Activated T-cell treated with anti-CD3 and anti-CD28 coated beads, Interleukin-2, amount 50 U/mL, for 72 hours (primary cell): ENCODE measurements at regions not wholly inside any gene's neighbourhood (a gene's known extent, or its start where the extent isn't known, plus 50 kb on each side); places are given as distances from the start of the nearest gene placed in this dataset.
"Not testable (repeated sequence)": the region's sequence is repeated elsewhere in the genome, so short reads cannot be mapped to it uniquely, and the experiment has no call there.

ENCODE experiments used
- ATAC-seq, 2 donors: fragments of 150-1000 bp; cut with Tn5 transposase; replicated peaks in 1 of 2; 2 replicates each; pipeline ENCODE4 v1.10.0; 2021; ENCODE audit warnings: moderate library complexity in 2 of 2, mild to moderate bottlenecking in 1 of 2
- DNase-seq, 2 donors: peaks; one replicate each; pipeline ENCODE4 v3.0.0; 2021 to 2022; ENCODE audit warnings: mixed read lengths in 1 of 2
- H3K27ac Mint-ChIP-seq: one replicate; pipeline ENCODE4 v1.8.0; 2022; ENCODE audit warnings: mild to moderate bottlenecking, moderate library complexity, mixed read lengths
- H3K27me3 Mint-ChIP-seq: one replicate; pipeline ENCODE4 v1.8.0; 2022; ENCODE audit warnings: low read depth, mixed read lengths
- H3K36me3 Mint-ChIP-seq, 2 donors: one replicate each; pipeline ENCODE4 v1.8.0; 2022; ENCODE audit warnings: mixed read lengths in 2 of 2, mild to moderate bottlenecking in 1 of 2; ENCODE audit not compliant: insufficient read depth in 2 of 2
- H3K4me1 Mint-ChIP-seq: one replicate; pipeline ENCODE4 v1.8.0; 2022; ENCODE audit warnings: low read depth, mixed read lengths
- H3K4me3 Mint-ChIP-seq, 2 donors: one replicate each; pipeline ENCODE4 v1.8.0; 2022; ENCODE audit warnings: mild to moderate bottlenecking in 2 of 2, mixed read lengths in 2 of 2, moderate library complexity in 2 of 2
- H3K9me3 Mint-ChIP-seq, 2 donors: one replicate each; pipeline ENCODE4 v1.8.0; 2022; ENCODE audit warnings: mixed read lengths in 2 of 2

DNA sequence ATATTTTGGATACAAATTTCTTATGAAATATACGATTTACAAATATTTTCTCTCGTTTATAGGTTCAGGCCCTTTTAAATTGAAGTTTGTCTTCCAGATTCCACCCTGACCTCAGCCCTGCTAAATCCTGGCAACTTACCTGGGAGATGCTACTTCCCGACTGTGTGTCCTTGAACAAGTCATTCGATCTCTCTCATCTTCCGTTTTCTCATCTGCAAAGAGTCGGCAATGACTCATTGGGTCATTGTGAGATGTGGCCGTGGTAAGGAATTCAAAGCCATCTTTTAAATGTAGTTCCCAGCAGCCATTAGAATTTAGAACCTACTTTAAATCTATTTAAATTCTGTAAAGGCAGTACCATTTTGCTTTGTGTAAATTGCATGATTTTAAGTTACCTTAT, 72.5 kb downstream of the LHX2 start:
- peaks cover 3 to 8% of the 10 kb centered on the region in 2 donors for H3K9me3 Mint-ChIP-seq
- peaks cover 21% of the 10 kb centered on the region for H3K27me3 Mint-ChIP-seq
- no peak overlapping the region for H3K27ac Mint-ChIP-seq
- no peak overlapping the region for H3K4me3 Mint-ChIP-seq
- peaks cover 6 to 7% of the 10 kb centered on the region in 2 donors for H3K36me3 Mint-ChIP-seq
- H3K4me1 Mint-ChIP-seq, result no peaks in the 10 kb centered on the region
- DNase-seq (no peak), ATAC-seq (no peak)

DNA sequence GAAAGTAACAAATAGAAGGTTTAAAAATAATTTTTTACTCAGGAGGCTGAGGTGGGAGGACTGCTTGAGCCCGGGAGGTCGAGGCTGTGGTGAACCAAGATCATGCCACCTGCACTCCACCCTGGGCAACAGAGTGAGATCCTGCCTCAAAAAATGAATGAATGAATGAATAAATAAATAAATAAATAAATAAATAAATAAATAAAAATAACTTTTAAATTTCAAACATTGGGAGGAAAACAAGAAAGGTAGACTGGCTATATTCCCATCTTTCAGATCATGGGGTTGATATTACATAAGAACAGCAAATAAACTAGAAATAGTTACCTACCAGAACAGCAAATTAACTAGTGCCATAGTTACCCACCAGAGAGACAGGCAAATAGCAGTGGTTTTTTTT, 75.7 kb downstream of the LHX2 start:
- H3K27me3 Mint-ChIP-seq, result peaks cover 27% of the 10 kb centered on the region
- DNase-seq (no peak), ATAC-seq (no peak)
- no peaks in the 10 kb centered on the region for H3K4me1 Mint-ChIP-seq
- peaks cover 5 to 8% of the 10 kb centered on the region in 2 donors for H3K9me3 Mint-ChIP-seq
- no peak overlapping the region for H3K27ac Mint-ChIP-seq
- H3K36me3 Mint-ChIP-seq, result peaks cover 6 to 9% of the 10 kb centered on the region in 2 donors
- H3K4me3 Mint-ChIP-seq, result no peak overlapping the region

DNA sequence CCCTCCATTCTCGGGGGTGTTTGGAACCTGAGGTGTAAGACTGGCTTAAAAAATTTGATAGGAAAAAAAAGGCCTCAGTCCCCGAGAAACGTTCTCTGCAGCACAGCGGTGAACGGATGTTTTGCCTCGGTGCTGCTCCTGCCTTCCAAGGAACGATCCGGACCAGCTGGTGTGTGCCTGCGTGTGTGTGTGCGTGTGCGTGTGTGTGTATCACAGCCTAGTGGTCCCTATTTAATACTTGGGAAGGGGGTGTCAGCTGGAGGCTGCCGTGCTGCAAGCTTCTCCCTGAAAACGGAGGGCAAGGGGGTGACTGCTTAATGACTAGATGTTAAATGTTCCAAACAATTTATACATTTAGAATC, 76.9 kb downstream of the LHX2 start:
- ATAC-seq (no peak), DNase-seq (no peak)
- peaks cover 8% of the 10 kb centered on the region in 2 donors for H3K9me3 Mint-ChIP-seq
- peaks cover 6 to 9% of the 10 kb centered on the region in 2 donors for H3K36me3 Mint-ChIP-seq
- H3K4me1 Mint-ChIP-seq, result no peaks in the 10 kb centered on the region
- H3K27me3 Mint-ChIP-seq, result peaks cover 27% of the 10 kb centered on the region
- no peak overlapping the region for H3K4me3 Mint-ChIP-seq
- no peak overlapping the region for H3K27ac Mint-ChIP-seq

DNA sequence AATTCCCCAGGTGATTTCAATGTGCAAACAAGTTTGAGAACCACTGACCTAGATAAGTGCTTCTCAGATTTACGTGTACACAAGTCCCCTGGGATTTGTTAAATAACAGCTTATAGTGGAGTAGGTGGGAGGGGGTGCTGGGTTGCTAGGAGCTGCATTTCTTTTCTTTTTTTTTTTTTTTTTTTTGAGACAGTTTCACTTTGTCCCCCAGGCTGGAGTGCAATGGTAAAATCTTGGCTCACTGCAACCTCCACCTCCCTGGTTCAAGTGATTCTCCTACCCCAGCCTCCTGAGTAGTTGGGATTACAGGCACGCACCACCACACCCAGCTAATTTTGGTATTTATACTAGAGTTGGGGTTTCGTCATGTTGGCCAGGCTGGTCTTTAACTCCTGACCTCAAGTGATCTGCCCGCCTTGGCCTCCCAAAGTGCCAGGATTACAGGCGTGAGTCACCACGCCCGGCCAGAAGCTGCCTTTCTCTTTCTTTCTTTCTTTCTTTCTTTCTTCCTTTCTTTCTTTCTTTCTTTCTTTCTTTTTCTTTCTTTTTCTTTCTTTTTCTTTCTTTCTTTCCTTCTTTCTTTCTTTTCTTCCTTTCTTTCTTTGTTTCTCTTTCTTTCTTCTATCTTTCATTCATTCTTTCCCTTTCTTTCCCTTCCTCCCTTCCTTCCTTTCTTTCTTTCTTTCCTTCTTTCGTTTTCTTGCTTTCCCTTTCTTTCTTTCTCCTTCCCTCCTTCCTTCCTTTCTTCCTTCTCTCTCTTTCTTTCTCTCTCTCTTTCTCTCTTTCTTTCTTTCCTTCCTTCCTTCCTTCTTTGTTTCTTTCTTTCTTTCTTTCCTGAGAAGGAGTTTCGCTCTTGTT, 78.3 kb downstream of the LHX2 start:
- H3K9me3 Mint-ChIP-seq, H3K36me3 Mint-ChIP-seq, H3K4me1 Mint-ChIP-seq: not testable (repeated sequence)

DNA sequence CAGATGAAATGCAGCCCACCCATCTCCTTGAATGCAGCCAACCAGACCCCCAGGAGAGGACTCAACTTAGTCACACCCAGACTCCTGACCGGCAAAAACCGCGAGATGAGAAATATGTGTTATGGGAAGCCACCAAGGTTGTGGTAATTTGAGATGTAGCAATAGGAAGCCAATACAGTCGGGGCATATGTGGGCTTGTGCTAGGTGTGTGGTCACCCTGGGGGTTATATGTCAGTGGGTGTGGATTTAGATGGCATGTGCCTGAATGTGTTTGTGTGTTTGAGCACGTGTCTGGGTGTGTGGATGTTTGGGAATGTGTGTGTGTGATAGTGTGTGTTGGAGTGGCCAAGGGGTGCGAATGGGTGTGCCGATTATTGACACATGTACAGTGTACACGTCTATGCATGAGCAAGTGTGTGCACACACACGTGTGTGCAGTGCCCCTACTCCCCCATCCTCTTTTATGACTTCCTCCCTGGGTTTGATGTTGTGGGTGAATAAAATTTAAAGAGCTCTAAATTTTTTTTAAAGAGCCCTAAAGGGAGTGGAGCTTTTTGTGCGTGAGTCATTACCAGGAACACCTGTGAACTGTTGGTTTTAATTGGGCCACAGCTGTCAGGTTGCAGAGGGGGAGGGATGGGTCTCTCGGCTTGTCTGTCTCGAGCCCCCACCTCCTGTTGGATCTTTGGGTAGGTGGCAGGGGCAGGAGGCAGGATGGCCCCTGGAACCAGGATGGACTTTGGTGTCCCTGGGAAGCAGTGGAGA, 86.8 kb downstream of the LHX2 start:
- ATAC-seq, result no peak
- DNase-seq, result no peak
- no peaks in the 10 kb centered on the region for H3K9me3 Mint-ChIP-seq
- no peaks in the 10 kb centered on the region for H3K36me3 Mint-ChIP-seq
- H3K4me3 Mint-ChIP-seq, result no peak overlapping the region
- peaks cover 31% of the 10 kb centered on the region for H3K27me3 Mint-ChIP-seq
- H3K4me1 Mint-ChIP-seq, result no peaks in the 10 kb centered on the region
- H3K27ac Mint-ChIP-seq, result no peak overlapping the region

More for the DNA sequence above, 78.3 kb downstream of the LHX2 start:
- not testable (repeated sequence) for DNase-seq, ATAC-seq, H3K27ac Mint-ChIP-seq, H3K4me3 Mint-ChIP-seq
- peaks cover 17% of the 10 kb centered on the region for H3K27me3 Mint-ChIP-seq

DNA sequence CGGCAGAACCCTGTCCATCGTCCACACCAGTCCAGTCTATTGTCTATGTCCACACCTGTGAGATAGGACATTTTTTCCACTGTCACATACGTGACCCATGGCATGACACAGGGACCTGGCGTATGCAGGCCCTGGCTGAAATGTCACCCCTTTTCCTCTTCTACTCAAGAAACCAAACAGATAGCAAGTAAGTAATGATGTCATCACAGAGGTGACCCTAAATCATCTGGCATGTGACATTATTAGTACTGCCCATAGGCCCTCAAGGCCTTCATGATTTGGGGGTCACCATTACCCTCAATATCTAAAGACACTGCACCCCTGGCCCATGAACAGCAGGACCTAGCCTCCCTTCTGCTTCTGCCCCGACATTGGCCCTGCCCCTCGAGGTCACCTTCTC, 88.3 kb downstream of the LHX2 start:
- peaks cover 31% of the 10 kb centered on the region for H3K27me3 Mint-ChIP-seq
- no peak overlapping the region for H3K27ac Mint-ChIP-seq
- DNase-seq (no peak), ATAC-seq (no peak)
- H3K9me3 Mint-ChIP-seq, result no peaks in the 10 kb centered on the region
- no peaks in the 10 kb centered on the region for H3K36me3 Mint-ChIP-seq
- H3K4me3 Mint-ChIP-seq, result no peak overlapping the region
- no peaks in the 10 kb centered on the region for H3K4me1 Mint-ChIP-seq

DNA sequence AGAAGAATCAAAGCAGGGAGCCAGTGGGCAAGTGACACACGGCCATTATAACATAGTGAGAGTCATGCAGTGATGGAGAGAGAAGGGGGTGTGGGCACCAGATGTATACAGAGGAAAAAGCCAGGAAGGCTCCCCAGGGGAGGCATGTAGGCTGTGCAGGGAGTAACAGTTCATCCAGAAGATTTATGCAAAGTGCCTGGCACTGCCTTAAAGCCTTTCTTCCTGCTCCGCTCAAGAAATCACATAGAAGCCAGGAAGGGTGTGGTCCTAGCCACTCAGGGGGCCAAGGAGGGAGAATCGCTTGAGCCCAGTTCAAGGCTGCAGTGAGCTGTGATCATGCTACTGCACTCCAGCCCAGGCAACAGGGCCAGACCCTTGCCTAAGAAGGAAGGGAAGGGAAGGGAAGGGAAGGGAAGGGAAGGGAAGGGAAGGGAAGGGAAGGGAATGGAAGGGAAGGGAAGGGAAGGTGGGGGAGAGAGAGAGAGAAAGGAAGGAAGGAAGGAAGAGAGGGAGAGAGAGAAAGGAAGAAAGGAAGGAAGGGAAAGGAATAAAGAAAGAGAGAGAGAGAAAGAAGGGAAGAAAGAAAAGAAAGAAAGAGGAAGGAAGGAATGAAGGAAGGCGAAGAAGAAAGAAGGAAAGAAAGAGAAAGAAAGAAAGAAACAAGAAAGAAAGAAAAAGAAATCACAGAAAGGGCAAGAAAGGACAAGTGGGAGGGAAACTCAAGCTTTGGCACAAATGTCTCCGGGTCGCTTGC, 89.8 kb downstream of the LHX2 start:
- Mint-ChIP-seq H3K9me3 (no peaks in the 10 kb centered on the region), H3K4me1 (no peaks in the 10 kb centered on the region)

DNA sequence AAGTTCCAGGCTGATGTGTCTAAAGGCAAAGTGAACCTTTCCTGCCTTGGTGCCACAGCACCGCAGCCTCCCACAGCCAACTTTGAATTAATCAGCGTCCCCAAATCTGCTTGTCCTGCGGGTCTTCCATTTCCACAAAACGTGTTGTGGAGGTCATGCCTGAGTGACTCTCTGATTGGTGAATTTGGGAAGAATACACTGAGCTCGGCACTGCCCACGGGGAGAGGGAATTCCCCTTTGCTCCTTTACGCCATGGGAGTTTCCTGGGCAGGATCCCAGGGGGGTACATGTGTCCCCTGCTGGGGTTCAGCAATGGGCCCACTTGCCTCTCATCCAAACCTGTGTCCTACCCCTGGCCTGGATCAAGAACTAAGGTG, 90.4 kb downstream of the LHX2 start:
- peaks cover 45% of the 10 kb centered on the region for H3K27me3 Mint-ChIP-seq
- no peaks in the 10 kb centered on the region for H3K4me1 Mint-ChIP-seq
- H3K9me3 Mint-ChIP-seq, result no peaks in the 10 kb centered on the region
- DNase-seq, result no peak
- no peak overlapping the region for H3K4me3 Mint-ChIP-seq
- no peak for ATAC-seq
- H3K27ac Mint-ChIP-seq, result no peak overlapping the region
- H3K36me3 Mint-ChIP-seq, result no peaks in the 10 kb centered on the region

More for the DNA sequence above, 89.8 kb downstream of the LHX2 start:
- DNase-seq (no peak), ATAC-seq (no peak)
- H3K27ac Mint-ChIP-seq, result no peak overlapping the region
- no peak overlapping the region for H3K4me3 Mint-ChIP-seq
- peaks cover 42% of the 10 kb centered on the region for H3K27me3 Mint-ChIP-seq
- H3K36me3 Mint-ChIP-seq, result no peaks in the 10 kb centered on the region

DNA sequence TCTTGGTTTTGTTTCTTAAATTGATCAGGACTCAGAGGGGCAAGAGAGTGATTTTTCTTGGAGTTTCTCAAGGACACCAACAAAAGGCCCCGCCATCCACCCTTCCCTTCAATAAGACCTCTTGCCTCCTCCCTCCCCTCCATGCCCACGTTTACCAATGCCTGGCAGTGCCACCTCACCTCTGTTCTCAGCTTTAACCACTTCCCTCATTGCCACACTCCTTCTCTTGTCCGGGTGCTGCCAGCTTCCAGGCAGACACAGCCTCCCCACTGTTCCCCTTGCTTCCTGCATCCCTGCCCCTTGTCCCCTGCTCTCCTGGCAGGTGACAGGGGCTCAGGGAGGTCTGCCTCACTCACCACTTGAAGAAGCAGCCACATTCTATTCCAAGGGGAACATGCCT, 90.8 kb downstream of the LHX2 start:
- ATAC-seq, result no peak
- peaks cover 45% of the 10 kb centered on the region for H3K27me3 Mint-ChIP-seq
- no peaks in the 10 kb centered on the region for H3K36me3 Mint-ChIP-seq

DNA sequence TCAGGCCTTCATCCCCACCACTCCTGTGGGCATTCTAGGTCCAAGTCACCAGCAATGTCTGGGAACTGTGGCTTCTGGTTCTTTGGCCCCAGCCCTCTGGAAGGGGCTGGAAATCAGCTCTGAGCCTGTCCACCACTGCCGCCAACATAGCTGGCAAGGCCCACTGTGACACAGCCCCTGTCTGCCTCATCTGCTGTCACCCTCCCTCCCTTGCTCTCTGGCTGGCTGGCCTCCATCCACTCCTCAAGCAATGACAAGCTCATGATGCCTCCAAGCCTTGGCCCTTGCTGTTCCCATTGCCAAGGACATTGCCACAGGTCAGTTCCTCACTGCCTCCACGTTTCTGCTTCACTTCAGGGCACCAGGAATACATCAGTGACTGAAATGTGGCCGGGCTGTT, 93.7 kb downstream of the LHX2 start:
- no peaks in the 10 kb centered on the region for H3K4me1 Mint-ChIP-seq
- DNase-seq, result no peak
- H3K27ac Mint-ChIP-seq, result no peak overlapping the region

More for the DNA sequence above, 90.8 kb downstream of the LHX2 start:
- no peak for DNase-seq
- H3K27ac Mint-ChIP-seq, result no peak overlapping the region
- no peaks in the 10 kb centered on the region for H3K9me3 Mint-ChIP-seq
- no peak overlapping the region for H3K4me3 Mint-ChIP-seq
- no peaks in the 10 kb centered on the region for H3K4me1 Mint-ChIP-seq

DNA sequence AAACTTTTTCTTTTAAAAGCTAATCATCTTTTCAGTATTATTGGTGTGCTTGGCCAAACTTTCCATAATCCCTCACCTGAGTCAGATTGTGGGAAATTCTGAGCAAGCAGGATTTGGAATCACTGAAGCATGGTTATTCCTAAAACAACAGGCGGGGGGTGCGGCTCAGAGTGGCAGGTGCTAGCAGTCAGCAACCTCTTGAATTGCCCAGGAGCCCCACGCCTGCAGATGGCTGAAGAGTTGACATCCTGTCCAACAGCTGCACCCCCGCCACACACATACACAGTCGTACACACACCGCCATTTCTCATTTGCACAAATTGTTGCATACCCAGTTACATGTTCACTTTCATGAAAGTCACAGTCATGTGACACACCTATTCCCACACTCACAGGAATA, 96.6 kb downstream of the LHX2 start:
- no peak overlapping the region for H3K27ac Mint-ChIP-seq
- no peak overlapping the region for H3K4me3 Mint-ChIP-seq
- no peaks in the 10 kb centered on the region for H3K36me3 Mint-ChIP-seq
- peaks cover 34% of the 10 kb centered on the region for H3K27me3 Mint-ChIP-seq
- H3K9me3 Mint-ChIP-seq, result no peaks in the 10 kb centered on the region
- H3K4me1 Mint-ChIP-seq, result no peaks in the 10 kb centered on the region
- DNase-seq (no peak), ATAC-seq (no peak)

More for the DNA sequence above, 93.7 kb downstream of the LHX2 start:
- no peak for ATAC-seq
- Mint-ChIP-seq H3K27me3 (peaks cover 43% of the 10 kb centered on the region), H3K4me3 (no peak overlapping the region), H3K9me3 (no peaks in the 10 kb centered on the region), H3K36me3 (no peaks in the 10 kb centered on the region)

DNA sequence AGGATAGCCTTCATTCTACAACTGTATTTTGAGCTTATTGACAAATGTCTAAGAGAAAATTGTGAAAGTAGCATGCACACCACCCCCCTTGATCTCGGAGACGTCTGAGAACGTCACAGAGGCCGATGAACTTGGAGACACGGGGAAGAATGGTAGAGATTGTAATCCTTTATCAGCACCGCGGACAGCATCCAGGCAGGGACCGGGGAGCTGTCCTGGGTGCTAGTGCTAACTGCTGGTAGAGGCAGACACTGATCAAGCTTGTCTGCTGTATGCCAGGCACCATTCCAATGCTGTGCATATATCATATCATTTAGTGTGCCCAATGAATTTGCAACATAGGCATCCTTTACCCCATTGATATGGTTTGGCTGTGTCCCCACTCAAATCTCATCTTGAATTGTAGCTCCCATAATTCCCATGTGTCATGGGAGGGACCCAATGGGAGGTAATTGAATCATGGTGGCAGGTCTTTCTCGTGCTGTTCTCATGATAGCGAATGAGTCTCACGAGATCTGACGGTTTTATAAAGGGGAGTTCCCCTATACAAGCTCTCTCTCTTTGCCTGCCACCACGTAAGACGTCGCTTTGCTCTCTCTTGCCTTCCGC, 98.8 kb downstream of the LHX2 start:
- H3K27me3 Mint-ChIP-seq, result peaks cover 37% of the 10 kb centered on the region
- DNase-seq, result peak; percentile 45 to 55
- H3K9me3 Mint-ChIP-seq, result no peaks in the 10 kb centered on the region
- H3K27ac Mint-ChIP-seq, result no peak overlapping the region
- no peak overlapping the region for H3K4me3 Mint-ChIP-seq
- no peaks in the 10 kb centered on the region for H3K4me1 Mint-ChIP-seq
- no peaks in the 10 kb centered on the region for H3K36me3 Mint-ChIP-seq
- no peak for ATAC-seq
